MCF 10A (cell line): ENCODE measurements at regions not wholly inside any gene's neighbourhood (a gene's known extent, or its start where the extent isn't known, plus 50 kb on each side); places are given as distances from the start of the nearest gene placed in this dataset. TPM values are rescaled to one million over a fixed set of nuclear protein-coding genes. Genes with fewer than 3 reads are reported as not detected.

Experiments
- BruUV-seq: library from RNA; stranded (reverse); fragments of 400-500 nt; replicated peaks from 2 replicates; lab custom pipeline; 2021; lab: Mats Ljungman, UMichigan
- CTCF ChIA-PET: fragments of 300-600 bp; sonication (Branson Sonifier 250); formaldehyde crosslinking; extraction: SDS; loops from one replicate; lab custom pipeline; 2021; ENCODE audit warnings: antibody characterized with exemption, inconsistent platforms; lab: Yijun Ruan, JAX
- POLR2A ChIA-PET: fragments of 300-600, 350-650 bp; sonication (Branson Sonifier 250); formaldehyde crosslinking; extraction: SDS; loops from one replicate; lab custom pipeline; 2020; ENCODE audit warnings: antibody characterized with exemption, inconsistent platforms; lab: Yijun Ruan, JAX
- DNase-seq: peaks from one replicate; pipeline ENCODE4 v3.0.0-alpha.2; 2018; ENCODE audit not compliant: unreplicated experiment
- H3K27ac Mint-ChIP-seq: one replicate; pipeline ENCODE4 v1.8.0; 2022; ENCODE audit warnings: mild to moderate bottlenecking, low read depth, mixed read lengths; ENCODE audit not compliant: unreplicated experiment
- H3K27me3 Mint-ChIP-seq: one replicate; pipeline ENCODE4 v1.8.0; 2022; ENCODE audit warnings: mixed read lengths; ENCODE audit not compliant: insufficient read depth, unreplicated experiment
- H3K36me3 Mint-ChIP-seq: one replicate; pipeline ENCODE4 v1.8.0; 2022; ENCODE audit warnings: mild to moderate bottlenecking, moderate library complexity, mixed read lengths; ENCODE audit not compliant: insufficient read depth, unreplicated experiment
- H3K4me1 Mint-ChIP-seq: one replicate; pipeline ENCODE4 v1.8.0; 2022; ENCODE audit warnings: mixed read lengths; ENCODE audit not compliant: insufficient read depth, unreplicated experiment
- H3K4me3 Mint-ChIP-seq: one replicate; pipeline ENCODE4 v1.8.0; 2022; ENCODE audit warnings: mild to moderate bottlenecking, moderate library complexity, mixed read lengths; ENCODE audit not compliant: unreplicated experiment
- H3K9me3 Mint-ChIP-seq: one replicate; pipeline ENCODE4 v1.8.0; 2022; ENCODE audit warnings: mixed read lengths; ENCODE audit not compliant: unreplicated experiment
- CTCF ChIP-seq: fragments of 200-600 bp; IDR thresholded peaks from one replicate; pipeline ENCODE4 v1.8.0; 2022; ENCODE audit warnings: antibody characterized with exemption, mild to moderate bottlenecking; ENCODE audit not compliant: unreplicated experiment
- intact Hi-C: fragments of 100-400 bp; cut with micrococcal nuclease; formaldehyde crosslinking; loops from 2 replicates; pipeline ENCODE4 v1.14.1; 2022
- microRNA-seq: library from miRNA; unstranded; fragments of <30 nt; microRNA quantifications from one replicate; pipeline ENCODE4 v1.2.0, GENCODE V29; 2022

GRCh38 chr11:19291064-19291463 is 50.3 kb upstream of the E2F8 start:
- BruUV-seq, result no TSS peak
- no peaks in the 10 kb centered on the region for H3K9me3 Mint-ChIP-seq
- CTCF ChIA-PET, result interaction anchor here (1.3 kb wide), 1 partner anchor 31 kb away, joined by 5 read pairs; no protein-coding TSS in a partner anchor
- no peaks in the 10 kb centered on the region for H3K4me1 Mint-ChIP-seq
- DNase-seq, result no peak
- POLR2A ChIA-PET, result no interaction called here
- H3K4me3 Mint-ChIP-seq, result no peak overlapping the region
- H3K36me3 Mint-ChIP-seq, result no peaks in the 10 kb centered on the region
- H3K27me3 Mint-ChIP-seq, result peaks cover 19% of the 10 kb centered on the region
- no peak for TF ChIP-seq CTCF
- H3K27ac Mint-ChIP-seq, result no peak overlapping the region
- intact Hi-C loops, result no loop called here

Small RNAs in the stretch of these regions (microRNA-seq; reads per million reads assigned to microRNA genes)
- gene MIR4486, result not detected
